ENCODE measurements at regions not wholly inside any gene's neighbourhood (a gene's known extent, or its start where the extent isn't known, plus 50 kb on each side); places are given as distances from the start of the nearest gene placed in this dataset.
A peak's percentile ranks its signal among the peaks of the same experiment; 100 is the strongest.
"Not testable (repeated sequence)": the region's sequence is repeated elsewhere in the genome, so short reads cannot be mapped to it uniquely, and the experiment has no call there.

DNA sequence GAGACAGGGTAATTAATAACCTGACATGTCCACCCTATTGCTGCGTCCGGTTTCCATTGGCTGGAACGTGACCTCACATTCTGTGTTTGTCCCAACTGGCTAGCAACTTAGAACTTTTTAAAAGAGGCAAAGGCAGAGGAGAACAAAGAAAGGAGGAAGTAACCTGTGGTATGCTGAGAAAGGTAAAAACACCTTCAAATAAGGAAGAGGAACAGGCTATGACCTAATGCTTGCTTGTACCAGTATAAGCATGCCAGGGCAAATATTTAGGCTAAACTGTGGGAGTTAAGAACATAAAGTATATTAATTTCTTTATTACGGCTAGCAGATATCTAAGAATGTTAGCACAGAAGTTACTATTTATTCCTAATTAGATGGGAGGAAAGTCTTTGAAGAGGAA, 87.3 kb upstream of the MAP10 start:
- FAIRE-seq = not testable (repeated sequence)

DNA sequence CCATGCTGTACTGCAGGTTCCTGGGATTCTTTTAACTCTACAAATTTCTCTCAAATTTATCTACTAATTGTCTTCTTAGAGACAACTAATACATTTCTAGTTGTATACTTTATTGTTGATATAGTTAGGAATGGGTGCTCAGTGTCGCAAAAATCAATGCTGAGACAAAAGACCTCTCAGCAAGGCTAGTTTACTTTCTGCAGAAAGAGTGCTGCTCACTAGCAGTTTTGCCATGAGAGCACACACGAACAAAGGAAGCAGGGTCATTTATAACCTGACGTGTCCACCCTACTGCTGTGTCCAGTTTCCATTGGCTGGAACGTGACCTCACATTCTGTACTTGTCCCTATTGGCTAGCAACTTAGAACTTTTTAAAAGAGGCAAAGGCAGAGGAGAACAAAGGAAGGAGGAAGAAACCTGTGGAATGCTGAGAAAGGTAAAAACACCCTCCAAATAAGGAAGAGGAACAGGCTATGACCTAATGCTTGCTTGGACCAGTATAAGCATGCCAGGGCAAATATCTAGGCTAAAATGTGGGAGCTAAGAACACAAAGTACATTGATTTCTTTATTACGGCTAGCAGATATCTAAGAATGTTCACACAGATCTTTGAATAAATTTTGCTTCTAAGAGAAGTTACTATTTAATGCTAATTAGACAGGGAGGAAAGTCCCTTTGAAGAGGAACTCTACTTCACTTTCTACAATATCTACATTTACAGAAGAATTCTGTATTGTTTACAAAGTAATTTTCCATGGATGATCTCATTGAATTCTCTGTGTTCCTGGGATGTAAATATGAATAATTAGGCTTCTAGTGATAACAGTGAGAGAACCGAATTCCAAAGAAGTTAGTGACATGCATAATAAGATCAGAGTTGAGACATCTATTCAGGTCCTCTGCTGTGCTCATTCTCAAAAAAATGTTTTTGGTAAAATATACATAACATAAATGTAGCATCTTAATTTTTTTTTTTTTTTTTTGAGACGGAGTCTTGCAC, 86.0 kb upstream of the MAP10 start:
- no peak for FAIRE-seq

DNA sequence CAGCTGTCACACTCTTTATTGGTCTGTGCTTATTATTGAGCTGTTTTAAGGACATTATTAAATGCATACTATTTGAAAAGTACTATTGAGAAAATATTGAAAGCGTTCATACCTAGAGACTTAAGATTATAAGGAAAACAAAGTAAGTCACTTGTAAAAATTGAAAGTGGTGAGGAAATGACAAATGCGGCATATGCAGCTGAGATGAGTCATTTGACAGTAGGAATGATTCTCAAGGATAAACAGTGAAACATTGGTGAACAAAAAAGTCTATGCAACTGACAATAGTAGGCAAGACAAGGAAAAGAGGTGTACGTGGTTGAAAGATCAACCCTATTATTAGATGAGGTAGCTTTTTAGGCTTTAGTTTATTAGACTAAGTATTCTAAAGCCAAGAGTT, 82.6 kb upstream of the MAP10 start:
- FAIRE-seq = no peak

DNA sequence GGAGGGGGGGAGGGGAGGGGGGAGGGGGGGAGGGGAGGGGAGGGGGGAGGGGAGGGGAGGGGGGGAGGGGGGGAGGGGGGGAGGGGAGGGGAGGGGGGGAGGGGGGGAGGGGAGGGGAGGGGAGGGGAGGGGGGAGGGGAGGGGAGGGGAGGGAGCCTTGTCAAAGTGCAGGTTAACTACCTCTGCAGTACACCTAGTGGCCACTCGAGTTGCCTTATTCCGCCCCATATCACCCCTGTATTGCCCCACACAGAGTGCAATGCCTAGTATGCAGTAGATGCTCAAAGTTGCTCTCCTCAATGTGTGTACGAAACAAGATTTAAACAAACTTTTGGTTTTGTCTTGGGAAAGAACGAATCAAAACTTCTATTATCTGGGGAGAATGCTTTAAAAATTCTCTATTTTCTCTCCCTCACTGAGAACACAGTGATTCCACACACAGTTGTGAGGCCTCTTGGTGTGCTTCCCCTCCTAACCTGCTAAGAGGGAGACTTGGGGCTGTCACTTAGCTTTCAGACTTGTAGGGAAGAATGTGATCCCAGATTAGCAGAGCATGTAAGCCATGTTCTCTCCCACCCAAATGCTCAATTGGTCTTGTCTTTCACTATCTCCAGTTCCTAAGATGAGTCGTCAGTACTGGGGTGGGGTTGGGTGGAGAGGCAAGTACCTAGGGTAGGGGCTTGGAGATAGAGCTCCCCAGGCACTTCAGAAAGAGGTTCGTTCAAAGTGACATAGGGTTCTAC, 79.7 kb upstream of the MAP10 start:
- no peak for FAIRE-seq

DNA sequence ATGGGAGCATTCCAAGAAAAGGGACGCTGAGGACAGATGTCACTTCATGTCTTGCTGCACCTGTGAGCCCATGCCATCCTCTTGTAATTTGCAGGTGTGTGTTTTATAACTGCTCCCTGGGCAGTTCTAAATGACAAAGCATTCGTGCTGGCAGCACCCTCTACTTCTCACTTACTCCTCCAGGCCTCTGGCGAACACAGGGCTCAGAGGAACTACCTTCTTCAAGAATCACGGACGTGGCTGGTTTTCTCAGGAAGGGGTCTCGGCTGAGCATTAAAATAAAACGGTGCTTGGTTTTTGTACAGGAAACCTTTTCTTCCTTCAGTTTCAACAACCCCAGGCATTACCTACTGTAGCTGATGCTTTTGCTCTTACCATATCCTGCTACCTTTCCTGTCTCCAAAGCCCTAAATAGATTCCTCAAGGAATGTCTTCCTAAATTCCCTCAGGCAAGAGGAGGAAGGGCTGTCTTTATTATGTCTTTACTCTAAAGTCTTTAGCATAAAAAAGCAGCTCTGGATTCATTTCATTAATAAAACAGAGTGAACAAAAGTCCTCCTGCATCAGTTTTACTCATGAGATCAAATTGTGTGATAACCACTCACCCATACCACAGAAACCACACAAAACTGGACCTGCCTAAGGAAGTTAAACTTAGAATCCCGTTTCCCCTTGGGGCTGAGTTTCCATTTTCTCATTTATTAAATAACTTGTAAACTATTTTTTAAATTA, 79.0 kb upstream of the MAP10 start:
- no peak for FAIRE-seq

GRCh38 chr1:232728507-232729263, 76.5 kb upstream of the MAP10 start:
- FAIRE-seq = peak; percentile 72

DNA sequence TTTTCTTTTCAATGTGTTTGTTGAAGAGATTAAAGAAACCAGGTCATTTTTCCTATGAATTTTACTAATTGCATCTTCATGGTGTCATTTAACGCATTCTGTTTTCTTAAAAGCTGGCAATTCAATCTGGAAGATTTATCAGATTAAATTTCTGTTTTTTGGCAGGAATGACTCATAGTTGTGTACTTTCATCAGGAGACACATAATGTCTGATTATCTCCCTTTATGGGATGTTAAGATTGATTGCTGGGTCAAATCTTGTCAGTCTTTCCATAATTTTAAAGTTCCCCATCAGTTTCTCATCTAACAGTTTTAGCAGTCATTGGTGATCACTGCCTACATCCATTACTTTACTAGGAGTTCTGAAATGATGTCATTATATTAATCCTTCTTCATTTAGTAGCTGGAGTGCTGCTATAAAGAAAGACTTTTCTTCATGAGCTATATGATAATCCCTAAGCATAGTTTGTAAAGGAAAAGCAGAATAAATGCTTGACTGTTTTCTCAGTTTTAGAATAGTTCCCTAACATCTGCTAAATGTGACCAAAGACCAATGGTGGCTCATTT, 72.8 kb upstream of the MAP10 start:
- no peak for FAIRE-seq

- no peak for FAIRE-seq
Measured at GRCh38 chr1:232737917-232738316, 67.3 kb upstream of the MAP10 start.

GRCh38 chr1:232743999-232744398, 61.2 kb upstream of the MAP10 start:
- no peak for FAIRE-seq

GRCh38 chr1:232744847-232745246, 60.4 kb upstream of the MAP10 start:
- no peak for FAIRE-seq

DNA sequence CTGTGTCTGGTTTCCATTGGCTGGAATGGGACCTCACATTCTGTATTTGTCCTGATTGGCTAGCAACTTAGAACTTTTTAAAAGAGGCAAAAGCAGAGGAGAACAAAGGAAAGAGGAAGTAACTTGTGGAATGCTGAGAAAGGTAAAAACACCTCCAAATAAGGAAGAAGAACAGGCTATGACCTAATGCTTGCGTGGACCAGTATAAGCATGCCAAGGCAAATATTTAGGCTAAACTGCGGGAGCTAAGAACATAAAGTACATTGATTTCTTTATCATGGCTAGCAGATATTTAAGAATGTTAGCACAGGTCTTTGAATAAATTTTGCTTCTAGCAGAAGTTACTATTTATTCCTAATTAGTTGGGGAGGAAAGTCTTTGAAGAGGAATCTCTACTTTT, 59.5 kb upstream of the MAP10 start:
- not testable (repeated sequence) for FAIRE-seq

DNA sequence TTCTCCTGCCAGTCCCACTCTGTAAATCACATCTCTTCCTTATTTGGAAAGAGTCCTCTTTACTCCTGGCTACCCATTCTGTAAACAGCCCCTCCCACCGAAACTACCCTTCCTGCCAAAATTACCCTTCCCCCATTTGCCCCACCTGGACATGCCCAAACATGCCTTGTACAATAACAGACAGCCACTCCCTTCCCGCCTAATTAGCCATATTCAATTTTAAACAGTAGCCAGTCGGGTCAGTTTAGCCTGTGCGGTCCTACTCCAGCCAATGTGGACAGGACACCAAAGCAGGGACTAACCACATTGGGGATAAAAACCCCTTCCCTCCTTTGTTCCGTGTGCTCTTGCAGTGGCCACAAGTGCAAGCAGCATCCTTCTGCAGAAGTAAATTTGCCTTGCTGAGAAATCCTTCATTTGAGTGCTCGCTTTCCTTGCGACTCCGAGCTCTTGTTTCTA, 56.3 kb upstream of the MAP10 start:
- no peak for FAIRE-seq

- no peak for FAIRE-seq
Measured at GRCh38 chr1:232751393-232752140, 53.6 kb upstream of the MAP10 start.

GRCh38 chr1:232752365-232752764, 52.9 kb upstream of the MAP10 start:
- FAIRE-seq = peak; percentile 90

GRCh38 chr1:232754930-232755329, 50.3 kb upstream of the MAP10 start:
- no peak for FAIRE-seq
